A673 (cell line): ENCODE measurements at regions not wholly inside any gene's neighbourhood (a gene's known extent, or its start where the extent isn't known, plus 50 kb on each side); places are given as distances from the start of the nearest gene placed in this dataset.

Experiments used
- CTCF ChIP-seq: fragments of 300-800, 200-600 bp; sonication (generic); conservative IDR thresholded peaks from 2 replicates; pipeline ENCODE4 v1.5.1; 2017; ENCODE audit warnings: low read depth, mild to moderate bottlenecking, antibody characterized with exemption, low read length, moderate library complexity, mixed read lengths
- EZH2 ChIP-seq: fragments of 200-600 bp; sonication (generic); IDR thresholded peaks from 2 replicates; pipeline ENCODE4 v1.6.1; 2017; ENCODE audit warnings: borderline replicate concordance, low read depth, mild to moderate bottlenecking, mixed read lengths, antibody characterized with exemption, low read length; ENCODE audit not compliant: poor library complexity, severe bottlenecking

DNA sequence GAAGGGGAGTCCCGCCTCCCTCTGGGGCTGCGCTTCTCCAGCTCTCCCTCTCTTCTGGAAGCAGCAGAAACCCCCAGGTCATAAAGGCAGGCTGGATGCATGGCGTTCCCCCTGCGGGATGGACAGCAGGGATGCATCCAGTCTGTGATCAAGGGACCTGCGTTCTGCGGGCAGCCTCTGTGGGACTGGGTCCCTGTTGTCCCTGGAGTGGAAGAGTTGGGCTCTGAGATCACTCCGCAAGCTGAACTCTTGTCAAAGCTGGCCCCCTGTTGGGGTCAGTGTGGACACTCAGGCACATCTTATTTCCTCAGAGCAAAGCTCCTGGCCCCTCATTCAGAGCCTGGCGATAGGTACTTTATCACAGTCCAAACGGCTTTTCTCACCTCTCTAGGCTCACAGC is 341.2 kb downstream of the PTPRU start:
- TF ChIP-seq CTCF (no peak), EZH2 (no peak)
